ENCODE measurements at regions not wholly inside any gene's neighbourhood (a gene's known extent, or its start where the extent isn't known, plus 50 kb on each side); places are given as distances from the start of the nearest gene placed in this dataset.

GRCh38 chr2:2919574-2920365 is 457.8 kb downstream of the EIPR1 start:
- in situ Hi-C loops (cut with HindIII; ENCODE audit: low sequenced_read_pairs): no loop called here
- H3K4me3 ChIP-seq (ENCODE audit: low read depth, low read length): no peak overlapping the region
- no peak for TF ChIP-seq CTCF (IDR thresholded peaks at IDR 0.05; ENCODE audit: low read depth, low read length, missing control alignments)
- DNase-seq (ENCODE audit: low read depth): no peak

- H3K4me3 ChIP-seq (ENCODE audit: low read depth, low read length): no peak overlapping the region
- TF ChIP-seq CTCF (IDR thresholded peaks at IDR 0.05; ENCODE audit: low read depth, low read length, missing control alignments): no peak
- in situ Hi-C loops (cut with HindIII; ENCODE audit: low sequenced_read_pairs): no loop called here
- no peak for DNase-seq (ENCODE audit: low read depth)
Observed at GRCh38 chr2:2919026-2919425, 458.6 kb downstream of the EIPR1 start.

GRCh38 chr2:2916621-2917020 is 461.0 kb downstream of the EIPR1 start:
- DNase-seq (ENCODE audit: low read depth): no peak
- no peak for TF ChIP-seq CTCF (IDR thresholded peaks at IDR 0.05; ENCODE audit: low read depth, low read length, missing control alignments)
- H3K4me3 ChIP-seq (ENCODE audit: low read depth, low read length): no peak overlapping the region
- in situ Hi-C loops (cut with HindIII; ENCODE audit: low sequenced_read_pairs): no loop called here

GRCh38 chr2:2914252-2914651 is 463.4 kb downstream of the EIPR1 start:
- no peak overlapping the region for H3K4me3 ChIP-seq (ENCODE audit: low read depth, low read length)
- in situ Hi-C loops (cut with HindIII; ENCODE audit: low sequenced_read_pairs): no loop called here

GRCh38 chr2:2913601-2914120 is 464.0 kb downstream of the EIPR1 start:
- H3K4me3 ChIP-seq (ENCODE audit: low read depth, low read length): no peak overlapping the region
- TF ChIP-seq CTCF (IDR thresholded peaks at IDR 0.05; ENCODE audit: low read depth, low read length, missing control alignments): no peak
- no peak for DNase-seq (ENCODE audit: low read depth)
- in situ Hi-C loops (cut with HindIII; ENCODE audit: low sequenced_read_pairs): no loop called here

More at GRCh38 chr2:2914252-2914651, 463.4 kb downstream of the EIPR1 start:
- no peak for DNase-seq (ENCODE audit: low read depth)
- TF ChIP-seq CTCF (IDR thresholded peaks at IDR 0.05; ENCODE audit: low read depth, low read length, missing control alignments): no peak

- no peak overlapping the region for H3K4me3 ChIP-seq (ENCODE audit: low read depth, low read length)
- no peak for TF ChIP-seq CTCF (IDR thresholded peaks at IDR 0.05; ENCODE audit: low read depth, low read length, missing control alignments)
- in situ Hi-C loops (cut with HindIII; ENCODE audit: low sequenced_read_pairs): no loop called here
- no peak for DNase-seq (ENCODE audit: low read depth)
Observed at GRCh38 chr2:2912731-2913130, 464.9 kb downstream of the EIPR1 start.

Measured in astrocyte of the cerebellum (primary cell).